HCT116 (cell line): ENCODE measurements at regions not wholly inside any gene's neighbourhood (a gene's known extent, or its start where the extent isn't known, plus 50 kb on each side); places are given as distances from the start of the nearest gene placed in this dataset.

Experiments
- EZH2 ChIP-seq: fragments of 200-600 bp; sonication (generic); IDR thresholded peaks from 2 replicates; pipeline ENCODE4 v1.6.1; 2017; ENCODE audit warnings: antibody characterized with exemption, mixed run types
- EZH2phosphoT487 ChIP-seq: fragments of 200-600 bp; IDR thresholded peaks from 2 replicates; pipeline ENCODE4 v1.6.1; 2018; ENCODE audit warnings: antibody characterized with exemption, borderline replicate concordance
- FOSL1 ChIP-seq: IDR thresholded peaks from 2 replicates; pipeline ENCODE4 v1.6.1; 2012; ENCODE audit warnings: low read depth
- POLR2A ChIP-seq: IDR thresholded peaks from 2 replicates; pipeline ENCODE4 v1.7.0; 2011; ENCODE audit warnings: borderline replicate concordance; ENCODE audit not compliant: insufficient read depth, insufficient read length; ENCODE audit errors: extremely low read depth
- SP1 ChIP-seq: IDR thresholded peaks from 2 replicates; pipeline ENCODE4 v1.6.1; 2012; ENCODE audit warnings: low read depth
- TF ChIP-seq, protein P1 (sequence below), 3 experiments: fragments of 200-600 bp in 1 of 3; sonication (generic) in 1 of 3; IDR thresholded peaks in 2 of 3; conservative IDR thresholded peaks in 1 of 3; 2 replicates each; pipeline ENCODE4 v1.5.1; 2012 to 2017; ENCODE audit warnings: low read depth in 2 of 3, low read length in 2 of 3, antibody characterized with exemption in 1 of 3, borderline replicate concordance in 1 of 3, control low read depth in 1 of 3, mild to moderate bottlenecking in 1 of 3, mixed read lengths in 1 of 3, mixed run types in 1 of 3, moderate library complexity in 1 of 3; ENCODE audit not compliant: insufficient read depth in 1 of 3
- TF ChIP-seq, protein P2 (sequence below): IDR thresholded peaks from 2 replicates; pipeline ENCODE4 v1.6.1; 2012; ENCODE audit warnings: low read depth

DNA sequence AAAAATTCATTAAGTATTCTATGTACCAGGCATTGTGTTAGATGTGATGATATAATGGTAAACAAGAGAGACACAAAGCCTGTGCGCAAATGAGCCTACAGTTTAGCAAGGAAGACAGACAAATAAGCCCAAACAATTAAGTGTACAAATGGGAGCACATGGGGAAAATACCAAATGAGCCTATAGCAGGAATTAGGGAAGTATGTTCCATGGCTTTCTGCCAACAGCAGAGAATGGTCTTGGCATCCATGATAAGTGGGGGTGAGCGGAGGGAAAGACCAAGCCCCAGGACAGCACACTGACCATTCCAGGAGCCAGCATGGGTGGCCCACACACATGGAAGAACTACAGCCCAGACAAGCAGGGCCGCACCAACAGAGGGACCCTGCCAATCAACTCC, 369.7 kb downstream of the DEPDC1B start:
- TF ChIP-seq POLR2A (no peak), FOSL1 (no peak), EZH2phosphoT487 (no peak), SP1 (no peak), EZH2 (no peak)
- TF ChIP-seq, protein P1, sequence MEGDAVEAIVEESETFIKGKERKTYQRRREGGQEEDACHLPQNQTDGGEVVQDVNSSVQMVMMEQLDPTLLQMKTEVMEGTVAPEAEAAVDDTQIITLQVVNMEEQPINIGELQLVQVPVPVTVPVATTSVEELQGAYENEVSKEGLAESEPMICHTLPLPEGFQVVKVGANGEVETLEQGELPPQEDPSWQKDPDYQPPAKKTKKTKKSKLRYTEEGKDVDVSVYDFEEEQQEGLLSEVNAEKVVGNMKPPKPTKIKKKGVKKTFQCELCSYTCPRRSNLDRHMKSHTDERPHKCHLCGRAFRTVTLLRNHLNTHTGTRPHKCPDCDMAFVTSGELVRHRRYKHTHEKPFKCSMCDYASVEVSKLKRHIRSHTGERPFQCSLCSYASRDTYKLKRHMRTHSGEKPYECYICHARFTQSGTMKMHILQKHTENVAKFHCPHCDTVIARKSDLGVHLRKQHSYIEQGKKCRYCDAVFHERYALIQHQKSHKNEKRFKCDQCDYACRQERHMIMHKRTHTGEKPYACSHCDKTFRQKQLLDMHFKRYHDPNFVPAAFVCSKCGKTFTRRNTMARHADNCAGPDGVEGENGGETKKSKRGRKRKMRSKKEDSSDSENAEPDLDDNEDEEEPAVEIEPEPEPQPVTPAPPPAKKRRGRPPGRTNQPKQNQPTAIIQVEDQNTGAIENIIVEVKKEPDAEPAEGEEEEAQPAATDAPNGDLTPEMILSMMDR (IDR thresholded peaks at IDR 0.05 in 2 of 3, conservative IDR thresholded peaks at IDR 0.05 in 1 of 3; ENCODE audit: borderline replicate concordance in 1 of 3, insufficient read depth in 1 of 3, low read depth in 2 of 3, low read length in 2 of 3): no peak
- TF ChIP-seq, protein P2, sequence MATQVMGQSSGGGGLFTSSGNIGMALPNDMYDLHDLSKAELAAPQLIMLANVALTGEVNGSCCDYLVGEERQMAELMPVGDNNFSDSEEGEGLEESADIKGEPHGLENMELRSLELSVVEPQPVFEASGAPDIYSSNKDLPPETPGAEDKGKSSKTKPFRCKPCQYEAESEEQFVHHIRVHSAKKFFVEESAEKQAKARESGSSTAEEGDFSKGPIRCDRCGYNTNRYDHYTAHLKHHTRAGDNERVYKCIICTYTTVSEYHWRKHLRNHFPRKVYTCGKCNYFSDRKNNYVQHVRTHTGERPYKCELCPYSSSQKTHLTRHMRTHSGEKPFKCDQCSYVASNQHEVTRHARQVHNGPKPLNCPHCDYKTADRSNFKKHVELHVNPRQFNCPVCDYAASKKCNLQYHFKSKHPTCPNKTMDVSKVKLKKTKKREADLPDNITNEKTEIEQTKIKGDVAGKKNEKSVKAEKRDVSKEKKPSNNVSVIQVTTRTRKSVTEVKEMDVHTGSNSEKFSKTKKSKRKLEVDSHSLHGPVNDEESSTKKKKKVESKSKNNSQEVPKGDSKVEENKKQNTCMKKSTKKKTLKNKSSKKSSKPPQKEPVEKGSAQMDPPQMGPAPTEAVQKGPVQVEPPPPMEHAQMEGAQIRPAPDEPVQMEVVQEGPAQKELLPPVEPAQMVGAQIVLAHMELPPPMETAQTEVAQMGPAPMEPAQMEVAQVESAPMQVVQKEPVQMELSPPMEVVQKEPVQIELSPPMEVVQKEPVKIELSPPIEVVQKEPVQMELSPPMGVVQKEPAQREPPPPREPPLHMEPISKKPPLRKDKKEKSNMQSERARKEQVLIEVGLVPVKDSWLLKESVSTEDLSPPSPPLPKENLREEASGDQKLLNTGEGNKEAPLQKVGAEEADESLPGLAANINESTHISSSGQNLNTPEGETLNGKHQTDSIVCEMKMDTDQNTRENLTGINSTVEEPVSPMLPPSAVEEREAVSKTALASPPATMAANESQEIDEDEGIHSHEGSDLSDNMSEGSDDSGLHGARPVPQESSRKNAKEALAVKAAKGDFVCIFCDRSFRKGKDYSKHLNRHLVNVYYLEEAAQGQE: no peak
